NCI-H1930 (cell line): ENCODE measurements at regions not wholly inside any gene's neighbourhood (a gene's known extent, or its start where the extent isn't known, plus 50 kb on each side); places are given as distances from the start of the nearest gene placed in this dataset.

Experiments
- DNase-seq, 2 experiments: peaks; one replicate each; lab custom pipeline; 2025; lab: John Stamatoyannopoulos, UW

DNA sequence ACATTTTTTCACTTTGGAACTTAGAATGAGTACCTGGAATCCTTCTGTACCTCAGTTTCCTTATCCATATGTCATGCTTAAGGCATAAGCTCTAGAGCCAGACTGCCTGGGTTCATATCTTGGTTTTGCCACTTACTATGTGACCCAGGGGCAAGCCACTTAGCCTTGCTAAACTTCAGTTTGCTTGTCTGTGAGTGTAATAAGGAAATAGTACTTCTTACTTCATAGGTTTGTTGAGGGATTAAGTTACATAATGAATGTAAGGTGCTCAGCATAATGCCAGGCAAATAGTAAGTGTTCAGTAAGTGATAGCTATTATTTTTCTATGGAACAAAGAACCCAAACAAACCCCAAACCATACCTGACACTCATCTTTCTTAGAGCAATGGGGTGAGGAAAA lies 225.1 kb downstream of the BCAT1 start:
- no peak for DNase-seq

DNA sequence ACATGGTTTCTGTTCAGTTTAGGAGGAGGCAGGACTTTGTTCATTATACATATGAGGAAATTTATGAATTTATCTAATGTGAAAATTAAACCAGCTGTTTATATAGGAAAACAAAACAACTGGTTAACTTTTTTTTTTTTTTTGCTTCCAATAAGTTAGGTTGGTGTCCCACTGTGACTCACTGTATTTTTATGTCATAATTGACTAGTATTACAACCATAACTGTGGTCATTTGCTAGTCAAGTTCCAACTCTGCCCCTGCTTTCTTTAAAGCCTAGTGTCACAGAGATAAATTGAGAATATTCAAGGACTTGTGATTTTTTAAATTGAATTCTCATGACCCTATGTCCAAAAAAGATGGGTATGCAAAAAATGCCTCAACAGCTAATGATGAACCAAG lies 227.7 kb downstream of the BCAT1 start:
- DNase-seq, result no peak

DNA sequence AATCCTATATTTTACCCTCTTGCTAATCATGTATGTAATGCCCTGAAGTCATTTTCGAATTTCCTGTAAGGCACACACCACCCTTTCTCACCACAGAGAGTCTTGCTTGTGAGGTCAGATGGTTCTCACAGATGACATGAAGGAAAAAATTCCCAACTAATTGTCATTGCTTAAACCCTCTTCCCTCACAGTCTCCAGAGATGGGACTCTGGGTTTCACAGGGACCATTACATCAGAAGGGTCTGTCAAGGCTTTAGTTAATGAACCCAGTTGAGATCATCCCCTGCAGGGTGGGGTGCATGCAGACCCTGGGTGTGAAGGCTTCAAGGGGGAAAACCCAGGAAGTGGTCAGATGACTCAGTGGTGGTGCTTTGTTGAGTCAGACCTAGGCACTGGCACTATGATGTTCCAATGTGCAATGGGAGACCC lies 229.6 kb downstream of the BCAT1 start:
- DNase-seq, result no peak

DNA sequence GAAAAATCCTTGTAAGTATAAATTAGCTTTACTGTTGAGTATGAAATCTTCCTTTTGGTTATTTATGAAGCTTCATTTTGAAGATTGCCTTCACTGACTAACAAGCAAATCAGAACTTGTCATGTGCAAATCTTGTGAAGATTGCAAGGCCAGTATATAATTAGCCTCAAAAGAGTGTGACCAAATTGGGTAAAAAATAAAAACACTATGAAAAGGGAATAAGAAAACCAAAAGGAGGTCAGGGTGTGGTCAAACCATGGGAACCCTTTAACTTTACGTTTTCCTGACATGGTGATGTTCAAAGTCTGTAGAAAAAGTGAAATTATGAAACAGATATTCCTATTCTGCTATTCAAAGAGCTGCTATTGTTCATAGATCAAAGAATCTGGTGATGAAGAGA lies 230.3 kb downstream of the BCAT1 start:
- no peak for DNase-seq

DNA sequence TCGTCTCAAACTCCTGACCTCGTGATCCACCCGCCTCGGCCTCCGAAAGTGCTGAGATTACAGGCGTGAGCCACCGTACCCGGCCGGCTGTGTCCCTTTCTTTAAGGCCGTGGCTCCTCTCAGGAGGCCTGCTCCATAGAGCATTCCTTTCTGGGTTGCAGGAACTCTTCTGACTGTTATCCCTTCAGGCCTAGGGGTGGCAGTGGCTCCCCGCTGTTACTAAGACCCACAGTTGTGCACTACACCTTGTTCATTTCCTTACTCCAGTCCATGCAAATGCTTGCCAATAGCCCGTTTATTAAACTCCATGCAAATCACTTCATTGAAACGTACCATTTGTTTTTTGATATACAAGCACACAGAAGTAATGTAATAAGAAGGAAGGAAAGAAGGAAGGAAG lies 234.7 kb downstream of the BCAT1 start:
- no peak for DNase-seq

DNA sequence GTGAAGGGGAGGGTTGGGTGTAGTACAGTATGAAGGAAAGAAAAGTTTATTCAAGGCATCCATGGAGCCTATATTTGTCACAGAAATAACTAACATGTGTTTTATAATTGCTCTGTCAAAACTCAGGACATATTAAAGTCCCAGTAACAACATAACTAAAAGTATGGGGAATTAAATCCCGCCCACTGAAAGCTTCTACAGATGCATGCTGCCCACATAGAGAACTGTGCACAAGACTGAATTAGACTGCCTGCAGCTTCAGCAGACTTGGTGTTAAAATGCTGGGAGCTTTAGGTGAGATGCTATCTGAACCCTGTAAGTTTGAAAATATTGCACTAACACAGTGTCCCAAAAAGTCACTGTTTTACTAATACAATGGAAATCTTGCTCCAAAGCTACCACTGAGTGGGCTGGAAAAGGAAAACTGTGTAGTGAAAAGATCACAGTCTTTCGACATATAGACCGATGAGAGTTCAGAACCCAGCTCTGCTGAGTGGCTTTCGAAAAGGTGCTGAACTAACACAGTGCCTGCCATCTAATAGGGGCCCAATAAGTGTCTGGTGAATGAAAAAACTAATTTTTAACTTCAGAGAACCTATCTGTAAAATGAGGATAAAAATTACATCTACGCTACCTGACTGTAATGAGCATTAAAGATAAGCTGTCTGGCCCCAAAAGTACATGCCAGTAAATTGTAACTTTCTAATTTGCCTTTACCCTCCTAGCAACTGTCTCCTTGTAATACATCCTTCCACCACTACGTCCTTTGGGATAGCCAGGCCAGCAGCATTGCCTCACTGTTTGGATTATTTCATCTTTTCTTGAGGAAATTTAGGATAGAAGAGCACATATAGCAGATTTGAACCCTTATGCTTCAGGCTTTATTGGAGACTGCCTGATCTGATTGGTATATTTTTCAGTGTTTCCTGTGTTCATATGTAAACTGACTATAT lies 237.6 kb downstream of the BCAT1 start:
- DNase-seq, result no peak

DNA sequence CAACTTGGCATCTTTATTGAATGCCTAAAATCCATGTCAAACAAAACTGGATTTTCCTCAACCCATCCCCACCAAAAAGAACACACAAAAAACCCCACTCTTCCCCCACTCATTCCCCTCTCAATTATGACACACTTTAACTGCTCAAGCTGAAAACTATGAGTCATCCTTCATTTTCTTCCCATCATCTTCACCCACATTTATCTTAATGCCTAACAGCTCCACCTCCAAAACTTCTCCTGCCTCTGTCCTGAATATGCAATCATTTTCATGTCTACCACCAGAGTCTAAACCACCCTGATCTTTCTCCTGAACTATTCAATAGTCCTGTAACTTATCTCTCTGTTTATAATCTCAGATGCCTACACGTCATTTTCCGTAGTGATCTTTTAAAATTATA lies 239.7 kb downstream of the BCAT1 start:
- no peak for DNase-seq

DNA sequence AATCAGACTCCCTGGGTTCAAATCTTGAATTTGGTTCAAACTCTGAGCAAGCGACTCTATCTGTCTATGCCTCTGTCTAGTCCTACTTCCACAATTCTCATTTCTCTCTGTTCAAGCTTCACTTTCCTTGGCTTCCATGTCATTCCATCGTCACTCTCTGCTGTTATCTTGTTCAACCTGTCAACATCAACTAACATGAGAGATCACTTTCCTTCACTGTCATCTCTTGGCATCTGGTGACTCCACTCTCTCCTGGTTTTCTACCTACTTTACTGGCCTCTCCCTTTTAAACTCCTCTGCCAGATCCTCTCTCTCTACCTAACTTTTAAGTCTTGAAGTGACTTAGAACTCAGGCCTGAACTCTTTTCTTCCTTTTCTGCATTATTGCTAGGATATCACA lies 240.2 kb downstream of the BCAT1 start:
- DNase-seq, result no peak

DNA sequence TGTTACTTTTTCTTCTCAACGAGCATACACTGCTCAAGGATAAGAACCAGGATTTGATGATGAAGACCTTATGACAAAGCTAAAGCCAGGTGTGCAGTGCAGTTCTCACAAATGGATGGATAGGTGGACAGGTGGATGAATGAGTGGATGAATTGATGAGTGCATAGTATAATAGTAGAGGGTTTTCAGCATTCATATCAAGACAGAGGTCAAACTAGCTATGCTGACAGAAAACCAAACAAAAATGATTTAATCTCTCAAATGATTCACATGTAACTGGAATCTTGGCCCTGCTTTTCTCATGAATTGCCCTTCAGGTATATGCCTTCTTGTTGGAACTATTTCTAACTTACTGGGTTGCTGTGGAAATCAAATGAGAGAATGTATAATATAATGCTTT lies 240.9 kb downstream of the BCAT1 start:
- DNase-seq, result no peak

DNA sequence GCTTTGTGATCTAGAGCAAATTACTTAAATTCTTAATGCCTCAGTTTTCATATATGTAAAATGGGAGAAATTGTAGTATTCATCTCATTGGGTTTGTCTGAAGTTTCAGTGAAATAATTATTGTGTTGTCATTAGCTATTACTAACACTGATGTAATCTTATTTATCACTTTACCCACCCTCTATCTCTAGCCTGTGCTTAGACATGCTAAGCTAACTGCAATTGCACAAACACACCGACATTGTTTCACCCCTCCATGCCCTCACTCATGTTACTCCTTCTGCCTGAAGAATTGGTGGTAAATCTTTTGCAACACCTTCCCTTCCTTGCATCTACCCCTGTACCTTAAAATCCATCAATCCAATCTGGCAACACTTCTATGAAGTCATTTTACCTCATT lies 241.6 kb downstream of the BCAT1 start:
- no peak for DNase-seq

DNA sequence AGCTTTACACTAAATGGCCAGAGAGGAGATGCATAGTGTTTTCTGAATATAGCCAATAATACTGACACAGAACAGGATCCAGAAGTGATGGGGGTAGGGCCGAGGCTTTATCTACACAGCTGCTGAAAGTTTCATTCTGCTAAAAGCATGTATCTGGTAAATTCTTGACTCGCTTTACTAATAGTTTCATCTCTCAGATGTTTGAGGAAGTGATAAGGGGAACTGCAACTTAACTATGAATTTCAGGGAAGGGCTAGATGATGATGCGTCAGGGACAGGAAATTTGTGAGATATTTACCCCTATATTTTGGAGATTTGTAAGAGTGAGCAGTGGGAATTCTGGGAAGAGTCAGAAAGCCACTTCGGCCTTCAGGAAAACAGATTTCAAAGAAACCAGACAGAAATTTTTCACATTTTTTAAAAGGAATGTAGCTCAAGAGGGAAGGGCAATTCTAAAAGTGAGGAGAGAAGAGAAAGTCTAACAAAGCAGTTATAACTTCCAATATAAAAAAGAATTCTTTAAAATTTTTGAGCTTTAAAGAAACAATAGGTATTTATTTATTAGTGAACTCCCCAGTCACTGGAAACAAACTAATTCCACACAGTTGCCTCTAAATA lies 243.1 kb downstream of the BCAT1 start:
- DNase-seq, result no peak

DNA sequence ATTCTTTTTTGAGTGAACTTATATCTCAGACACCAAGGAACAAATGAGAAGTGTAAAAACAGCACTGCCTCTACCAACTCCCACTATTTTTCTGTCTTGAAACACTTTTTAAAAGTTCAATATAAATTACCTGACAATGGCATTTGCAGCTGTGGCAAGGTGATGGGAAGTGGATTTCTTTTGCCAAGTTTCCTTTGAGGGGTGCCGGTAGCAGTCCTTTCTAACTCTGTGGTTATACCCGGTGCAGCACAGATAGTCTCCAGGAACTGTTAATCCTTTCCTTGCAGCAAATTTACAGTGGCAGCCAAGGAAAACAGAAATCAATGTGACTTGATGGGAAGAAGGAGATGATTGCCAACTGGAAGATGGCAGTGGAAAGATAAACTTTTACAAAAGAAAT lies 243.7 kb downstream of the BCAT1 start:
- DNase-seq, result no peak

DNA sequence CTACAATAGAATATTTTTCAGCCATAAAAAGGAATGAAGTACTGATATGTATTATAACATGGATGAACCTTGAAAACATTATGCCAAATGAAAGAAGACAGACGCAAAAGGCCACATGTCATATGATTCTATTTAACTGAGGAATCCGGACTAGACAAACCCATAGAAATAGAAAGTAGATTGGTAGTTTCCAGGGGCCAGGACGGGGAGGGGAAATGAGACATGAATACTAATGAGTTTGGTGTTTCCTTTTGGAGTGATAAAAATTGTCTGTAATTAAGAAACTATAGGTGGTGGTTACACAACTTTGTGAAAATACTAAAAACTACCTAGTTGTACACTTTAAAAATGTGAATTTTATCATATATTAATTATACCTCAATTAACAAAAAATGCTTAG lies 247.6 kb downstream of the BCAT1 start:
- no peak for DNase-seq

DNA sequence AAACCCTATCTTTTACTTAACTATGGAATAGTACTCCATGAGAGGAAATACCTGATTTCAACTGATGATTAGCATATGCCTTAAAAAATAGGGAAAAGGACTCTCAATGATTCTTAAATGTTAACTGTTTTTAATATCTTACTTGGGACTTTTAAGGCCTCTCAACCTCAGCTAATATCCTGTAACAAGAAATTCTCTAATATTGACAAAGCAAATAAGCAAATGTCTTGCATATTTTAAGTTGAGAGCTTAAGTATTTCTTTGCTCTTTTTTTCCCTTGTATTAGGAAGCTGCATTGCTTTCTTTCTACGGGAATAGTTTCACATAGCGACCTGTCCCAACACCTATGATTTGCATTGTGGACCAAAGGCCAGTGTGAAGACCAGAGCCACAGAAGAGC lies 249.9 kb downstream of the BCAT1 start:
- DNase-seq, result no peak

DNA sequence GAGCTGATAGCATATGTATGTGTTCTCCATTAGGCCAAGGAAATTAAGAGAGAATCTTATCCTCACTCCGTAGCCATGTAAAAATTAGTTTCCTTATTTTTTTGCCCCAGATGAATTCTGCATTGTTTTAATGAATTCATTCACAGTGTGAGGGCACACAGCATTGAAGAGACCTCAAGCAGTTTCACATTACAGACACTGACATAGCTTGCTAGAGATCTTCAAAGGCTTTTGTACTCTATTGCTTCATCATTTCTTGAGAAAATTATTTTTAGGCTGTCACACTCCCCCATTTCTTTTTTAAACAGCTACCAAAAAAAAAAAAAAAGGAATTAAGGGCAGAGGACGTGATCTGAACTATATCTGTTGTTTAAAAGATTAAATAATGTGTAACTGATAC lies 251.1 kb downstream of the BCAT1 start:
- no peak for DNase-seq

DNA sequence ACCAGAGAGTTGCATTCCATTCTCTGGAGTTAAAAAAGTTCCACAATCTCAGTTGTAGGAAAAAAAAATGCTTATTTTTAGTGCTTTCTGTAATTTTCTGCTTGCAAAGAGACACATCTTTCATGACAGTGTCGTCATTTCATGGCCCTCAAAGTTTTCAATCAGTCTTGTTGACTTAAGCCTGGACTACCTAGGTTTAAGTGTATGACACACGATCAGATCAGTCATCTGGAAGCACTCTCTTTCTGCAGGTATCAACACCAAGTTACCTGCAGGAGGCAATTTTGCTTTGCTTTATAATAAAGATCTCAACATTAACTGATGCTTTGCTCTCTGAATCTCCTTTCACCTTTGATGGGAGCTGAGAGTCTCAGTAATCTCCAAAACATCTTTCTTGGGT lies 251.6 kb downstream of the BCAT1 start:
- no peak for DNase-seq

DNA sequence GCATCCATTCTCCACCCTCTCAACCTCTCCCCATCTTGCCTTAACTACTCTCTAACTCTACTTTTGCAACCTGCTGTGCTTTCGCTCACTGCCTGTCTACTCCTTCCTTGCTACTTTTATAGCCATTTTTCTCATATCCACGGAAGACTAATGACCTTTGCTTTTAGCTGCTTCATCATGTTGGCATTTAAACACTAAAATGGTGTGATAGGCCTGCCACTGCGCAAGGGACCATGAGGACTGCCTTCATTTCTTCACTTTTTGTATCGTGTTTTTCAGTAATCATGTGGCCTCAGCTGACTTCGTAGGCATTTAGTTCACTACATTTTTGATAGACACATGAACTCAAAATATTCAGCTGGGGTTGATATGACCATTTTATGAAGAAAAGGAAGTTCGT lies 252.1 kb downstream of the BCAT1 start:
- DNase-seq, result no peak

DNA sequence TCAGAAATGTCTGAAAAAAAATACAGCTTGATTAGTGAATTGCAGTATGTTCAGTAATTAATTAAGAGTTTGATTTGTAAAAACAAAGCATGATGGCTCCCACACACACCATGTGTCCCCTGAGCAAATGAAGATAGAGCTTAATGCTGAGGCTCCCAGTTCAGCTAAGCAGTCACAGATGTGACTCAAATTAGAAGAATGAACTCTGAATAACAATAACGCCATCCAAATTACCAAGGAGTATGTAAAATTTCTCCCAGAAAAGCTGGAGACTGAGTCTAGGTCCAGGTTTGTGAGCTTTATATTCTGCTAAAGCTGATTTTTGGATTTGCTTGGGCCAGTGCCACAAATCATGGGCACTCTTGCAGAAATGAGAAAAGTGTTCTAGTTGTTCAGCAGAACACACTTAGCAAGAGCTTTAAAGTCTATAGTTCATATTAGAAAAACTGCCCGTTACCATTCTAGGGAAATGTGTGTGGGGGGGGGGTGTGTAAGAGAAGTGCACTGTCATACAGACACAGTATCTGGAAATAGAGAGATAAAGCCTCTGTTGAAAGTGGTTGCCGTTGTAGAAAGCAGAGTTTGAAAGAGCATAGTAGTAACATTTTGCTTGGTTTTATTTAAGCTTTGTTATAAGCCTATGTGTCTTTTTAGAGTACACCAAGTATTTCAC lies 253.1 kb downstream of the BCAT1 start:
- DNase-seq, result no peak

DNA sequence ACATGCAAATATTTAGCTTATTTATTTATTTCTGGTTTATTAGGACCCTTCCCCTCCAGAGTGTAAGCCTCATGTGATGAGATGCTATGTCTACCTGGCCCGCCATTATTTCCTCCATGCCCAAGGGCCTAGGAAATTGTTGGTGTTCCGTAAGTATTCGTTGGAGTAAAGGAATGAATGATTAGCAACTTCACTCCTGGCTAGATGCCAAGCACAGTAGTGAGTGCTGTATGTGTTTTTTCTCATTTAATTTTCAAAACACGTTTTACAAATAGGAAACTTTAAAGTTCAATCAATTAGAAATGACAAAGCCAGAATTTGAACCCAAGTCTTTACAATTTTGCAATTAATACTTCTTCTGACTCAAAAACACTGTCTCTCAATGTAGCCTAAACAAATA lies 253.8 kb downstream of the BCAT1 start:
- DNase-seq, result no peak

DNA sequence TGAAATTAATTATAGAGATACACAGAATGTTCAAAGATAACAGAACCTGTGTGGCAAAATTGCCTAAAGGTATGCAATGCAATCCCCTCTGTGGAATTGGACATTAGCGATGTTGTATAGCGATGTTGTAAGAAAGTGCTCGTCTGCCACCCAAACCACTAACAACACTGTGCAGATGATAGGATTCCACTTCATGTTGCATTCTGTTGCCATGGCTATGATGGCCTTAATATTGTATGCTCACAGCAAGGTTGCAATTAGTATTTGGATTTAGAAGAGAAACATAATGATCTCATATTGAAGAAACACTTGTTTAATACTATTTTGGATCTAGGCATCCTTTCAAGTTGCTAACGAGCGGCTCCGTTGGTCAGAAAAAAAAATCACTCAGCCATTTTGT lies 260.3 kb downstream of the BCAT1 start:
- no peak for DNase-seq

DNA sequence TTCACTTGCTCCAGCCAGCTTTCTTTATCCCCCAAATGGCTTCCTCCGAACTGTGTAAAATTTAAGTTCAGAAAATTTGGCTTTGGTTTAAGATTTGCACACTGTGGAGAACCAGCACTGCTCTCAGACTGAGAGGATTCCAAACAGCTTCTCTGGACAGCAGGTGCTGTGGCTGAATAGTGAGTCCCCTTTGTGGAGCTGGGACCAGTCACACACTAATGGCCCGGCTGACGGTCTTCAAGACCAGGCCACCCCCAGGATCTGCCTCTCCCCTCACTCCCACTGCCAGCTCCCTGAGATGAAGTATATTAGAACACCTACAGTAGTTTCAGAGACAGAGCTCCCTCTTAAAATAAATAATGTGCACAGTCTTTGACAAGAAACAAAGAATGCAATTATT lies 267.3 kb downstream of the BCAT1 start:
- peak in 1 of 2 experiments; percentile 21 for DNase-seq

DNA sequence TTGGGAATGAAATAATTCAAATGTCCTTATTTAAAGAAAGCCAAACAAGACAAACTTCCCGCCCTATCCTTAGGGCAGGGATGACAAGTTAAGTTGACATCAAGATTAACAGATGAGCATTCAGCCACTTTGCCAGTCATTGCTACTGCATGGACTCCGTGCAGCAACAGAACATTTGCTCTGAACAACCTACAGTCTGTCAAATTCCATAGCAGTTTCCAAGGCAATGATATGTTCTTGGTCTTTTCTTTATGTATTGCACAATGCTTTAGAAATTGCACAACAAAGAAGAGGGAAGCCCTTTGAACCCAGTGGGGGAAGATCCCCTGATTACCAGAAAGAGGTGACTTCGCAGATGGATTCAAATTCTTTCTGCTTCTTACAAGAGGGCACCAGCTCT lies 269.8 kb downstream of the BCAT1 start:
- DNase-seq, result no peak

DNA sequence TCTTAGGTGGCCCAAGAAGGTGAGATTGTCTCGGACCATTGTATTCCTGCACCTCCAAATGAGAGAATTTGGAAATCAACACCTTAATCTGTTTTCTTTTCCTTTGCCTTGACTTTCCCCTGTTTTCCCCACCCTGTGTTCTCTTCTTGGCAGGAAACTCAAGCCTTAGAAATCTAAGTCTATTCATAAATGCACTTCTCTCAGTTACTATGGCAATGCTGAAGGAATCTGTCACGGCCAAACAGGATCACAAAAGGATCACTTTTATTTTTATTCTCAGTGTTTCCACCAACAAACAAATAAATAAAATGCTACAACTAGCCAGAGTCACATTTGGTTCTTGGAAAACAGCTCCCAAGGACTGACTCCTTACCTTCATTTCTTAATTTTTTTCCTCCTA lies 270.5 kb downstream of the BCAT1 start:
- no peak for DNase-seq
